G401 (cell line): ENCODE measurements at regions not wholly inside any gene's neighbourhood (a gene's known extent, or its start where the extent isn't known, plus 50 kb on each side); places are given as distances from the start of the nearest gene placed in this dataset.

Source experiments
- DNase-seq: peaks from one replicate; pipeline ENCODE4 v3.0.0-alpha.2; 2015; ENCODE audit warnings: low spot score
- in situ Hi-C: cut with HindIII; loops from 2 replicates; pipeline ENCODE4 v1.10.0; 2016; ENCODE audit warnings: low sequenced_read_pairs, mixed read lengths

- DNase-seq = no peak
- in situ Hi-C loops = no loop called here
Measured at GRCh38 chr3:25889525-25889917, 99.6 kb downstream of the OXSM start.

- in situ Hi-C loops = no loop called here
- DNase-seq = no peak
Measured at GRCh38 chr3:25894101-25894500, 104.2 kb downstream of the OXSM start.

GRCh38 chr3:25895031-25895430, 105.1 kb downstream of the OXSM start:
- DNase-seq = no peak
- in situ Hi-C loops = no loop called here

GRCh38 chr3:25895443-25895842, 105.6 kb downstream of the OXSM start:
- in situ Hi-C loops = no loop called here
- no peak for DNase-seq

GRCh38 chr3:25897019-25897418, 107.1 kb downstream of the OXSM start:
- in situ Hi-C loops = no loop called here
- DNase-seq = no peak

GRCh38 chr3:25899352-25900101, 109.6 kb downstream of the OXSM start:
- in situ Hi-C loops = no loop called here
- peak; percentile 11 for DNase-seq

GRCh38 chr3:25900161-25900560, 110.3 kb downstream of the OXSM start:
- peak; percentile 79 for DNase-seq
- in situ Hi-C loops = no loop called here

GRCh38 chr3:25901796-25902195, 111.9 kb downstream of the OXSM start:
- in situ Hi-C loops = no loop called here

GRCh38 chr3:25902586-25902985, 112.7 kb downstream of the OXSM start:
- peak; percentile 84 for DNase-seq
- in situ Hi-C loops = no loop called here

More at GRCh38 chr3:25901796-25902195, 111.9 kb downstream of the OXSM start:
- peak; percentile 10 for DNase-seq

GRCh38 chr3:25903371-25904129, 113.7 kb downstream of the OXSM start:
- DNase-seq = peak; percentile 70
- in situ Hi-C loops = no loop called here

GRCh38 chr3:25904206-25904605, 114.3 kb downstream of the OXSM start:
- in situ Hi-C loops = no loop called here

GRCh38 chr3:25906132-25906906, 116.4 kb downstream of the OXSM start:
- in situ Hi-C loops = no loop called here
- peak; percentile 20 for DNase-seq

More at GRCh38 chr3:25904206-25904605, 114.3 kb downstream of the OXSM start:
- peak; percentile 65 for DNase-seq

GRCh38 chr3:25907081-25907480, 117.2 kb downstream of the OXSM start:
- in situ Hi-C loops = no loop called here
- DNase-seq = peak; percentile 95

- no peak for DNase-seq
- in situ Hi-C loops = no loop called here
Measured at GRCh38 chr3:25910105-25910504, 120.2 kb downstream of the OXSM start.

- peak; percentile 18 for DNase-seq
- in situ Hi-C loops = no loop called here
Measured at GRCh38 chr3:25910997-25911396, 121.1 kb downstream of the OXSM start.

- DNase-seq = no peak
- in situ Hi-C loops = no loop called here
Measured at GRCh38 chr3:25911525-25912295, 121.8 kb downstream of the OXSM start.

- DNase-seq = no peak
- in situ Hi-C loops = no loop called here
Measured at GRCh38 chr3:25913179-25913578, 123.3 kb downstream of the OXSM start.

- in situ Hi-C loops = no loop called here
- DNase-seq = no peak
Measured at GRCh38 chr3:25915673-25916072, 125.8 kb downstream of the OXSM start.

- no peak for DNase-seq
- in situ Hi-C loops = no loop called here
Measured at GRCh38 chr3:25916321-25916720, 126.4 kb downstream of the OXSM start.
